DND-41 (cell line): ENCODE measurements at regions not wholly inside any gene's neighbourhood (a gene's known extent, or its start where the extent isn't known, plus 50 kb on each side); places are given as distances from the start of the nearest gene placed in this dataset.

Experiments
- ATAC-seq: fragments of 200-7000 bp; cut with Tn5 transposase; 3 replicates; pipeline ENCODE4 v1.9.1; 2021; ENCODE audit warnings: low read depth; ENCODE audit not compliant: insufficient read depth
- DNase-seq: peaks from one replicate; pipeline ENCODE4 v3.0.0-alpha.2; 2020
- H2AFZ ChIP-seq: 2 replicates; pipeline ENCODE4 v1.6.0; 2012; ENCODE audit warnings: low read depth, low read length
- H3K27ac ChIP-seq: 2 replicates; pipeline ENCODE4 v1.5.1; 2012; ENCODE audit warnings: low read length, inconsistent platforms
- H3K27me3 ChIP-seq: fragments of 200-600 bp; sonication (generic); 2 replicates; pipeline ENCODE4 v1.6.0; 2012; ENCODE audit warnings: low read length, mild to moderate bottlenecking, inconsistent platforms; ENCODE audit not compliant: insufficient read depth, poor library complexity
- H3K36me3 ChIP-seq: 2 replicates; pipeline ENCODE4 v1.5.1; 2012; ENCODE audit warnings: low read length, inconsistent platforms; ENCODE audit not compliant: insufficient read depth
- H3K4me1 ChIP-seq: 2 replicates; pipeline ENCODE4 v1.5.1; 2012; ENCODE audit warnings: mild to moderate bottlenecking, low read length; ENCODE audit not compliant: insufficient read depth
- H3K4me2 ChIP-seq: 2 replicates; pipeline ENCODE4 v1.6.0; 2012; ENCODE audit warnings: mild to moderate bottlenecking, moderate library complexity, low read length, inconsistent platforms; ENCODE audit not compliant: insufficient read depth
- H3K4me3 ChIP-seq, 2 experiments: fragments of 200-600 bp in 1 of 2; shearing (Covaris generic) in 1 of 2; 2 replicates each; pipeline ENCODE4 v1.5.1; 2012 to 2016; ENCODE audit warnings: inconsistent platforms in 2 of 2, low read length in 2 of 2, mild to moderate bottlenecking in 2 of 2, low read depth in 1 of 2, moderate library complexity in 1 of 2
- H3K79me2 ChIP-seq: 2 replicates; pipeline ENCODE4 v1.6.0; 2012; ENCODE audit warnings: low read length, inconsistent platforms; ENCODE audit not compliant: insufficient read depth
- H3K9ac ChIP-seq: 2 replicates; pipeline ENCODE4 v1.6.0; 2012; ENCODE audit warnings: low read depth, mild to moderate bottlenecking, inconsistent platforms, low read length, moderate library complexity
- H3K9me3 ChIP-seq: 2 replicates; pipeline ENCODE4 v1.5.1; 2012; ENCODE audit warnings: low read length, moderate library complexity, mild to moderate bottlenecking, inconsistent platforms; ENCODE audit not compliant: insufficient read depth, severe bottlenecking
- H4K20me1 ChIP-seq: 2 replicates; pipeline ENCODE4 v1.6.0; 2012; ENCODE audit warnings: low read length; ENCODE audit not compliant: insufficient read depth
- CTCF ChIP-seq: IDR thresholded peaks from 2 replicates; pipeline ENCODE4 v1.5.1; 2012; ENCODE audit warnings: borderline replicate concordance, low read length, moderate library complexity, mild to moderate bottlenecking; ENCODE audit not compliant: poor library complexity, severe bottlenecking; ENCODE audit errors: extremely low read depth
- EZH2 ChIP-seq: IDR thresholded peaks from 3 replicates; pipeline ENCODE4 v1.6.1; 2012; ENCODE audit warnings: borderline replicate concordance, low read depth, mild to moderate bottlenecking, moderate library complexity, low read length, inconsistent platforms; ENCODE audit not compliant: severe bottlenecking

DNA sequence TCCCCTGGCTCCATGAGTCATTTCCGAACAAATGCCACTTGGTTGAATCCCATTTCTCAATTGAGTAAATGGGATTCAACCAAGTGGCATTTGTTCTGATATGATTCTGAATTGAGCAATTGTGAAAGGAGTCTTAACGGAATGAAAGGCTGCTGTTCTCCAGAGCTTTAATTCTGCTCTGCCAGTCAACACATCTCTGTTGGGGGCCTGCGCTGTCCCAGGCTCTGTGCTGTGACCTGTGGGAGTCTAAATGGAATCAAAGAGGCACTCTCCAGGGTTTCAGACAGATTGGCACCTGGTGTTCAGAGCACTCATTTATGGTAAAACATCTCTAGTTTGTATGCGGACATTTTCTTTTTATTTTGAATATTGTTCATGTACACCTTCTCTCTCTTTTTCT lies 126.2 kb downstream of the WSCD1 start:
- Histone ChIP-seq H3K9me3 (no peaks in the 10 kb centered on the region), H3K27me3 (no peaks in the 10 kb centered on the region), H3K4me3 (no peak overlapping the region), H3K79me2 (no peaks in the 10 kb centered on the region), H3K9ac (no peak overlapping the region), H4K20me1 (no peaks in the 10 kb centered on the region), H3K27ac (no peak overlapping the region), H3K36me3 (no peaks in the 10 kb centered on the region), H3K4me1 (no peaks in the 10 kb centered on the region), H3K4me2 (no peak overlapping the region), H2AFZ (no peak overlapping the region)
- no peak for DNase-seq
- ATAC-seq, result no peak
- TF ChIP-seq EZH2 (no peak), CTCF (no peak)

- Histone ChIP-seq H2AFZ (no peak overlapping the region), H3K4me1 (no peaks in the 10 kb centered on the region), H3K4me3 (no peak overlapping the region), H3K27me3 (no peaks in the 10 kb centered on the region), H3K27ac (no peak overlapping the region), H4K20me1 (no peaks in the 10 kb centered on the region), H3K79me2 (no peaks in the 10 kb centered on the region), H3K9me3 (no peaks in the 10 kb centered on the region), H3K36me3 (no peaks in the 10 kb centered on the region), H3K4me2 (no peak overlapping the region), H3K9ac (no peak overlapping the region)
- TF ChIP-seq CTCF (no peak), EZH2 (no peak)
- no peak for DNase-seq
- ATAC-seq, result no peak
These were observed 124.9 kb downstream of the WSCD1 start for GRCh38 chr17:6195123-6195522.

GRCh38 chr17:6191405-6192324 lies 121.5 kb downstream of the WSCD1 start:
- Histone ChIP-seq H2AFZ (no peak overlapping the region), H3K27me3 (peaks cover 3% of the 10 kb centered on the region), H3K9ac (no peak overlapping the region), H3K4me2 (no peak overlapping the region), H3K4me3 (no peak overlapping the region), H4K20me1 (no peaks in the 10 kb centered on the region), H3K79me2 (no peaks in the 10 kb centered on the region), H3K27ac (no peak overlapping the region), H3K36me3 (no peaks in the 10 kb centered on the region), H3K4me1 (no peaks in the 10 kb centered on the region), H3K9me3 (no peaks in the 10 kb centered on the region)
- DNase-seq (no peak), ATAC-seq (no peak)
- no peak for TF ChIP-seq CTCF
- no peak for TF ChIP-seq EZH2
